Muscle of leg (tissue), 3 donors: ENCODE measurements at regions not wholly inside any gene's neighbourhood (a gene's known extent, or its start where the extent isn't known, plus 50 kb on each side); places are given as distances from the start of the nearest gene placed in this dataset.
"Not testable (repeated sequence)": the region's sequence is repeated elsewhere in the genome, so short reads cannot be mapped to it uniquely, and the experiment has no call there.

Source experiments
- DNase-seq: peaks from one replicate; pipeline ENCODE4 v3.0.0; 2013
- H3K27ac ChIP-seq: one replicate; pipeline ENCODE4 v1.5.1; 2013; ENCODE audit warnings: mild to moderate bottlenecking, low read length, control low read depth
- H3K27me3 ChIP-seq: one replicate; pipeline ENCODE4 v1.6.1; 2013; ENCODE audit warnings: low read length; ENCODE audit not compliant: control insufficient read depth, insufficient read depth
- H3K36me3 ChIP-seq: one replicate; pipeline ENCODE4 v1.6.1; 2013; ENCODE audit warnings: low read length; ENCODE audit not compliant: control insufficient read depth, insufficient read depth
- H3K4me1 ChIP-seq: one replicate; pipeline ENCODE4 v1.6.1; 2013; ENCODE audit warnings: low read length; ENCODE audit not compliant: control insufficient read depth, insufficient read depth
- H3K4me3 ChIP-seq: one replicate; pipeline ENCODE4 v1.5.1; 2013; ENCODE audit warnings: low read length, control low read depth
- H3K9me3 ChIP-seq: replicated peaks from 2 replicates; pipeline ENCODE4 v1.6.1; 2013; ENCODE audit warnings: low read depth, low read length; ENCODE audit not compliant: control insufficient read depth
- WGBS: methylation state at CpG from one replicate; pipeline ENCODE4 v1.1.5; 2013; ENCODE audit warnings: missing lambda C conversion rate; ENCODE audit not compliant: insufficient coverage; 5-methylcytosine and 5-hydroxymethylcytosine counted together

DNA sequence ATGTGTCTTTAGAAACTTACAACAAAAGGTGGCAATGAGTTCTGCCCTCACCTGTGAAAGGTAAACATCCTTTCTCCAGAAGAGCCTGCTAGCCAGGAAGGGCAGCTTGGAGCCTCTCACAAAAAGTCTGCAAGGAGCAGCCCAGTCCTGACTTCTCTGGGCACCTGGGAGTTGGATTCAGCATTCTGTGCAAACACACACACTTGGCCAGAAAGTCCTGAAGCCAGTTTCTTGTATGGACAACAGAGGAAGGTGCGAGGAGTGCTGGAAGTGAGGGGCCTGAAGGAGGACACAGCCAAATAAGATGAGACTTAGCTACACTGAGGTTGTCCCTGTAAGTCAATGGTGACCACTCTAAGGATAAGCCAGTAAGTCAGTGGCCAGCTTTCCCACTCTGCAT, 52.4 kb upstream of the SLC1A4 start:
- Histone ChIP-seq H3K27ac (no peak overlapping the region), H3K36me3 (no peaks in the 10 kb centered on the region), H3K27me3 (peaks cover 2% of the 10 kb centered on the region), H3K4me3 (no peak overlapping the region), H3K9me3 (no peaks in the 10 kb centered on the region), H3K4me1 (no peaks in the 10 kb centered on the region)
- no peak for DNase-seq
- 100% methylated on average over 1 of the region's 1 CpG for WGBS

DNA sequence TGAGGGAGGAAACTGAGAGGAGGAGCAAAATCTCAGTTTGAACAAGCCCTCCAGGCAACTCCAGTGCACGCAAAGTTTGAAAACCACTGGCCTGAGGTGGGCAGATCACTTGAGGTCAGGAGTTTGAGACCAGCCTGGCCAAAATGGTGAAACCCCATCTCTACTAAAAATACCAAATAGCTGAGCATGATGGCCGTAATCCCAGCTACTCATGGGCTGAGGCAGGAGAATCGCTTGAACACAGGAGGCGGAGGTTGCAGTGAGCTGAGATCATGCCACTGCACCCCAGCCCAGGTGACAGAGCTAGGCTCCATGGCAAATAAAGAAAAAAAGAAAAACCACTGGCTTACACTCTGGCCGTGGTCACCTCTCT, 51.9 kb upstream of the SLC1A4 start:
- H3K9me3 ChIP-seq, DNase-seq, H3K27ac ChIP-seq, H3K4me3 ChIP-seq, H3K27me3 ChIP-seq, H3K4me1 ChIP-seq, H3K36me3 ChIP-seq: not testable (repeated sequence)
- WGBS: 59% methylated on average over 4 of the region's 5 CpGs

DNA sequence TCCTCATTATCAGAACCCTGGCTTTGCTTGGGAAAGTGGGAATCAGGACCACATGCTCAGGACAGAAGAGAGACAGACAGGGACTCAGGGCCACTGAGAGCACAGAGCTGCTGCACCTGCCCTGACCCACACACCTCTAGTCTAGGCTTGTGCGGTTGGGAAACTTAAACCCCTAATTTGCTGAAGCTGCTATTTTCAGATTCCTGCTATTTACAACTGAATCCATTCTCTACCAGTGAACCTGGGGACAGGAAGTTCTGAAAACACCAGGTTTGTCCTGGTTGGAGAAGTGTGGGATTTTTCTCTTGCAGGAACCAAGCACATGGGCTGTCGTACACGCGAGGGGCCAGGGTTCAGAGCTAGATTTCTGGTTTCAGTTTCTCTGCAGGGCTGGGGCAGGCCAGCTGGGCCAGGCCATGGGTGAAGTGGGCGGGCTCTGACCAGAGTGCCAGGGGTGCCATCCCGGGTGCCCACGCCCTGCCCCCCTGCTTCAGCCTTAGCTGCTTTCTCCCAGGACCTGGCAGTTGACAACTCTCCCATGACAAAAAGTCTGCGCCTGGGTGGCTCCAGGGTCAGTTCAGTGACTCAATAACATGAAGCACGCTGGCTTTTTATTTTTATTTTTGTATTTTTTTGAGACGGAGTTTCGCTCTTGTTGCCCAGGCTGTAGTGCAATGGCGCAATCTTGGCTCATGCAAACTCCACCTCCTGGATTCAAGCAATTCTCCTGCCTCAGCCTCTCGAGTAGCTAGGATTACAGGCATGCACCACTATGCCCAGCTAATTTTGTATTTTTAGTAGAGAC, 51.3 kb upstream of the SLC1A4 start:
- no peak overlapping the region for H3K4me3 ChIP-seq
- H3K9me3 ChIP-seq: no peaks in the 10 kb centered on the region
- H3K27ac ChIP-seq: no peak overlapping the region
- H3K4me1 ChIP-seq: peaks cover 8% of the 10 kb centered on the region
- H3K27me3 ChIP-seq: peaks cover 2% of the 10 kb centered on the region
- no peaks in the 10 kb centered on the region for H3K36me3 ChIP-seq
- DNase-seq: no peak
- 82% methylated on average over 7 of the region's 13 CpGs for WGBS

DNA sequence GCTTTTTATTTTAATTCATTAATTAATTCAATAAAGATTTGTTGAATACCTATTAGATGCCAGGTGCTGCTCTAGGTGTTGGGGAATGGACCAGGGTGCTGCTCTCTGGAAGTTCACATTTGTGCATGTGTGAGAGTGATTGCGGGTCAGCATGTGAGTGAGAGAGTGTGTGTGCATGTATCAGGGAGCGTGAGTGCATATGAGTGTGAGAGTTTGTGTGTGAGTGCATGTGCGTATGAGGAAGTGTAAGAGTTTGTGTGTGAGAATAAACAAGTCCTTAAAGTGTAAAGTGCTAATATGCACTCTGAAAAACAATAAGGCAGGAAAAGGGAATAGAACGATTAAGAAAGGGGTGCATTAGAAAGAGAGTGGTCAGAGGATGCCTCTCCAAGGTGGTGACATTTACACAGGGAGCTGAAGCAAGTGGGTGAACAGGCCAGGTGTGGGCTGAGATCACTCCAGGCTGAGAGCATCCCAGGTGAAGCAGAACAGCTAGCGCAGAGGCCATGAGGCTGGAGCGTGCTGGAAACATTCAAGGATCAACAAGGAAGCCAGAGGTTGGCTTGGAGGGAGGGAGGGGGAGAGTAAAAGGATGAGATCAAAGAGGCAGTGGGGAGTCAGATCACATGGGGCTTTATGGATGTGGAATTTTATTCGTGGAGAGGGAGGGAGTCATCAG, 50.5 kb upstream of the SLC1A4 start:
- Histone ChIP-seq H3K9me3 (no peaks in the 10 kb centered on the region), H3K4me3 (no peak overlapping the region)

DNA sequence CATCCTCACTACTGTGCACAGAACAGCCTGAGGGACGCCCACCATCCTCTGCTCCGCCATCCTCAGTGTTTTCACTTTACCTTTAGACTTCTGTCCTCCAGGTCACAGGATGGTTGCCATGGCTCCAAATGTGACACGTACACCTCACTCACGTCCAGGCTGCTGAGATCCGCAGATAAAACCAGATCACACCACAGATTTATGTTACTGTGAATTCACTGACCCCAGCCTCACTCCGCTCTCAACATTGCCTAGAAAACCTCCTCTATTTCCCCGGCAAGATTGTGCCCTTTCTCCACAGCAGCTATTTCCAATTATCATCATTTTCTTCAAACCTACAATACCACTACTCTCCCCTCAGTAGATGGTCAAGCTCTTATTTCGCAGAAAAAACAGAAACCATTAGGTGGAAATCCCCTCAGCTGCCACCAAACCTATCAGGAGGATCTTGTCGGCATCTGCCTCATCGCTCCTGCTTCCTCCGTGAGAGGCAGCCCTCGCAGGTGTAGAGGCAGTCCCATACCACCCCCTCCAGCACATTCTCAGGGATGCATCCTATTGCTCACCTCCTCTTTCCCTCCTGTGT, 49.8 kb upstream of the SLC1A4 start:
- 64% methylated on average over 12 of the region's 12 CpGs for WGBS
- no peak for DNase-seq
- peaks cover 9% of the 10 kb centered on the region for H3K4me1 ChIP-seq
- H3K9me3 ChIP-seq: no peaks in the 10 kb centered on the region
- peaks cover 2% of the 10 kb centered on the region for H3K27me3 ChIP-seq
- H3K4me3 ChIP-seq: no peak overlapping the region
- H3K36me3 ChIP-seq: no peaks in the 10 kb centered on the region
- no peak overlapping the region for H3K27ac ChIP-seq

More for the DNA sequence above, 50.5 kb upstream of the SLC1A4 start:
- Histone ChIP-seq H3K4me1 (peaks cover 9% of the 10 kb centered on the region), H3K36me3 (no peaks in the 10 kb centered on the region), H3K27me3 (peaks cover 2% of the 10 kb centered on the region), H3K27ac (no peak overlapping the region)
- WGBS: 76% methylated on average over 6 of the region's 7 CpGs
- no peak for DNase-seq
